ENCODE measurements at regions not wholly inside any gene's neighbourhood (a gene's known extent, or its start where the extent isn't known, plus 50 kb on each side); places are given as distances from the start of the nearest gene placed in this dataset.
A peak's percentile ranks its signal among the peaks of the same experiment; 100 is the strongest.

DNA sequence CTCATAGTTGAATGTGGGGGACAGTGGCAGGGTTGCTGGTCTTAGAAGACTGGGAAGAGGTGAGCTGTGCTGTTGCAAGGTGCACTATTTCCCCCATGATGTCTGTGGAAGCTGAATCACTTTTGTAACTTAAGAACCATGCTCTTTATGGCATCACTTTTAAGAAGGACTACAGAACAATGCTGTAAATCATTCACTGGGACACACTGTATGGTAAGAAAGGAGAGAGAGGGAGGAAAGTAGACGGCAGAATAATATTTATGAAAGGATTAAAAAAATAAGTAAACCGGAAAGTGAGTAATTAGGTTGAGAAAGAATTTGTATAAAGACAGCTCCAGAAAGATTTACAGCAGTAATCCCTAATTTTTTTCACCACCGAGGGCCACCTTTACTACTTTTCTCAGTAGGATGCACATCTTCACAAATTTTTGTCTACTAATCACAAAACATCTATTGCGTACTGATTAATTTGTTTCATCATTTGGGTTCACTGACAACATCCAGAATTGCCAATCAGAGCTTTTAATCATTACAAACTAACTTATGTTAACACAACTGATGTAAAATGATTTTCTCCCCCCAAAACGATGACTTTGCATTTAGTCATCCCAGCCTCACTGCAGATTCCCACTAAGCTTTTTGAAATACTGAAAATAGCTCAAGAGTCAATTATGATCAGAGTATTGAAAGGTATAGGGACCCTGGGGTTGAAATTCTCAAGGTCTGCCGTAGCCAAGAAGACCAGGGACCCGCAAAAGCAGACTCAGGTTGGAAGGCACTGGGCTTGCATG, 560.7 kb upstream of the NOX3 start:
- no peaks in the 10 kb centered on the region for H3K4me1 ChIP-seq
- no peak overlapping the region for H3K4me3 ChIP-seq
- ATAC-seq, result no peak
- DNase-seq (ENCODE audit: low read depth in 1 of 2, low spot score in 1 of 2), result no peak
- TF ChIP-seq MAFK (IDR thresholded peaks at IDR 0.05; ENCODE audit: partially characterized antibody) (peak; percentile 46), POLR2AphosphoS2 (conservative IDR thresholded peaks at IDR 0.05; ENCODE audit: low read length) (no peak)
- H3K4me2 ChIP-seq, result no peak overlapping the region
- POLR2A ChIA-PET, result no interaction called here
- H3K27ac ChIP-seq, result no peak overlapping the region
- WGBS (ENCODE audit: missing lambda C conversion rate), result 30% methylated on average over 7 of the region's 7 CpGs
- FAIRE-seq, result no peak
- CTCF ChIA-PET, result interaction anchor here (1.0 kb wide), 1 partner anchor 9 kb away, joined by 3 read pairs; no protein-coding TSS in a partner anchor
- no peaks in the 10 kb centered on the region for H3K9me3 ChIP-seq

GRCh38 chr6:156013155-156013554, 557.5 kb upstream of the NOX3 start:
- Histone ChIP-seq H3K4me2 (no peak overlapping the region), H3K4me3 (no peak overlapping the region), H3K4me1 (no peaks in the 10 kb centered on the region), H3K9me3 (no peaks in the 10 kb centered on the region), H3K27ac (no peak overlapping the region)
- ATAC-seq (no peak), FAIRE-seq (no peak), DNase-seq (ENCODE audit: low read depth in 1 of 2, low spot score in 1 of 2) (no peak)
- ChIA-PET CTCF (no interaction called here), POLR2A (no interaction called here)
- WGBS (ENCODE audit: missing lambda C conversion rate), result 24% methylated on average over 4 of the region's 4 CpGs
- no peak for TF ChIP-seq RCOR1 (IDR thresholded peaks at IDR 0.05; ENCODE audit: low read depth, low read length)
- TF ChIP-seq HOXA7 (CRISPR knock-in tag; IDR thresholded peaks at IDR 0.05), result no peak
- TF ChIP-seq CHD2 (IDR thresholded peaks at IDR 0.05; ENCODE audit: low read length, partially characterized antibody), result no peak
- no peak for TF ChIP-seq ELK1 (IDR thresholded peaks at IDR 0.05; ENCODE audit: low read depth, low read length)
- TF ChIP-seq, protein P1, sequence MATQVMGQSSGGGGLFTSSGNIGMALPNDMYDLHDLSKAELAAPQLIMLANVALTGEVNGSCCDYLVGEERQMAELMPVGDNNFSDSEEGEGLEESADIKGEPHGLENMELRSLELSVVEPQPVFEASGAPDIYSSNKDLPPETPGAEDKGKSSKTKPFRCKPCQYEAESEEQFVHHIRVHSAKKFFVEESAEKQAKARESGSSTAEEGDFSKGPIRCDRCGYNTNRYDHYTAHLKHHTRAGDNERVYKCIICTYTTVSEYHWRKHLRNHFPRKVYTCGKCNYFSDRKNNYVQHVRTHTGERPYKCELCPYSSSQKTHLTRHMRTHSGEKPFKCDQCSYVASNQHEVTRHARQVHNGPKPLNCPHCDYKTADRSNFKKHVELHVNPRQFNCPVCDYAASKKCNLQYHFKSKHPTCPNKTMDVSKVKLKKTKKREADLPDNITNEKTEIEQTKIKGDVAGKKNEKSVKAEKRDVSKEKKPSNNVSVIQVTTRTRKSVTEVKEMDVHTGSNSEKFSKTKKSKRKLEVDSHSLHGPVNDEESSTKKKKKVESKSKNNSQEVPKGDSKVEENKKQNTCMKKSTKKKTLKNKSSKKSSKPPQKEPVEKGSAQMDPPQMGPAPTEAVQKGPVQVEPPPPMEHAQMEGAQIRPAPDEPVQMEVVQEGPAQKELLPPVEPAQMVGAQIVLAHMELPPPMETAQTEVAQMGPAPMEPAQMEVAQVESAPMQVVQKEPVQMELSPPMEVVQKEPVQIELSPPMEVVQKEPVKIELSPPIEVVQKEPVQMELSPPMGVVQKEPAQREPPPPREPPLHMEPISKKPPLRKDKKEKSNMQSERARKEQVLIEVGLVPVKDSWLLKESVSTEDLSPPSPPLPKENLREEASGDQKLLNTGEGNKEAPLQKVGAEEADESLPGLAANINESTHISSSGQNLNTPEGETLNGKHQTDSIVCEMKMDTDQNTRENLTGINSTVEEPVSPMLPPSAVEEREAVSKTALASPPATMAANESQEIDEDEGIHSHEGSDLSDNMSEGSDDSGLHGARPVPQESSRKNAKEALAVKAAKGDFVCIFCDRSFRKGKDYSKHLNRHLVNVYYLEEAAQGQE (IDR thresholded peaks at IDR 0.05), result no peak
- TF ChIP-seq JUNB (IDR thresholded peaks at IDR 0.05), result no peak
- no peak for TF ChIP-seq MAFK (IDR thresholded peaks at IDR 0.05; ENCODE audit: partially characterized antibody)
- TF ChIP-seq SMC3 (IDR thresholded peaks at IDR 0.05), result no peak
- TF ChIP-seq KDM1A (IDR thresholded peaks at IDR 0.05; ENCODE audit: low read depth), result no peak
- no peak for TF ChIP-seq PBX3 (IDR thresholded peaks at IDR 0.05)

DNA sequence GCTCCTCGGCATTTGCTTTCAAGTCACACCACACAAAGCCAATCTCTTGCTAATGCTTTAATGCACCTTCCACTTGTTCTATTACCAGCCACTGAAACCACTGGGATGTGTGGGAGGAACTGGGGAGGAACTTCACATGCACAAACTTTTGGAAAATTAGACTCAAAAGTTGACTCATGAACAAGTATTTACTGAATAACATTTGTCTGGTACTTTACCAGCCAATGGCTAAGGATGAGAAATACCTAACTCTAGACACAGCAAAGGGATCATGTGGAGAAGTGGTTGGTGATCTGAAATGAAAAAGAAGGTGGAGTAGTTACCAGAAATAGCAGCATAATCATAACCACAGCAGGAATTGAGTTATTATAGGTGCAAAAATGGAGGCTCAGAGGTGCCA, 554.0 kb upstream of the NOX3 start:
- ATAC-seq (no peak), FAIRE-seq (no peak)

More for the DNA sequence above, 554.0 kb upstream of the NOX3 start:
- DNase-seq (ENCODE audit: low read depth in 1 of 2, low spot score in 1 of 2), result no peak
- Histone ChIP-seq H3K27ac (no peak overlapping the region), H3K4me1 (no peaks in the 10 kb centered on the region), H3K9me3 (no peaks in the 10 kb centered on the region), H3K4me3 (no peak overlapping the region), H3K4me2 (no peak overlapping the region)
- ChIA-PET POLR2A (no interaction called here), CTCF (no interaction called here)
- WGBS (ENCODE audit: missing lambda C conversion rate), result 0% methylated on average over 1 of the region's 1 CpG
- TF ChIP-seq GATA3 (IDR thresholded peaks at IDR 0.05; ENCODE audit: borderline replicate concordance), result no peak
- TF ChIP-seq ZFP36 (IDR thresholded peaks at IDR 0.05; ENCODE audit: borderline replicate concordance, partially characterized antibody), result no peak
- no peak for TF ChIP-seq TP53 (CRISPR knock-in tag; IDR thresholded peaks at IDR 0.05)
- no peak for TF ChIP-seq CEBPB (IDR thresholded peaks at IDR 0.05)
- TF ChIP-seq ZC3H11A (IDR thresholded peaks at IDR 0.05), result no peak
- TF ChIP-seq RNF2 (IDR thresholded peaks at IDR 0.05; ENCODE audit: borderline replicate concordance, low read depth), result no peak
- no peak for TF ChIP-seq TFCP2L1 (CRISPR knock-in tag; IDR thresholded peaks at IDR 0.05)
- TF ChIP-seq HOXB5 (CRISPR knock-in tag; IDR thresholded peaks at IDR 0.05), result no peak

All from A549 (cell line).